ENCODE measurements at regions not wholly inside any gene's neighbourhood (a gene's known extent, or its start where the extent isn't known, plus 50 kb on each side); places are given as distances from the start of the nearest gene placed in this dataset.

GRCh38 chr5:97751540-97751939, 568.5 kb upstream of the RIOK2 start:
- TF ChIP-seq POLR2AphosphoS5 (IDR thresholded peaks at IDR 0.05) (no peak), CTCF (IDR thresholded peaks at IDR 0.05) (no peak), POLR2A (IDR thresholded peaks at IDR 0.05) (no peak)
